DND-41 (cell line): ENCODE measurements at regions not wholly inside any gene's neighbourhood (a gene's known extent, or its start where the extent isn't known, plus 50 kb on each side); places are given as distances from the start of the nearest gene placed in this dataset.

Experiments
- ATAC-seq: fragments of 200-7000 bp; cut with Tn5 transposase; 3 replicates; pipeline ENCODE4 v1.9.1; 2021; ENCODE audit warnings: low read depth; ENCODE audit not compliant: insufficient read depth
- DNase-seq: peaks from one replicate; pipeline ENCODE4 v3.0.0-alpha.2; 2020
- H2AFZ ChIP-seq: 2 replicates; pipeline ENCODE4 v1.6.0; 2012; ENCODE audit warnings: low read depth, low read length
- H3K27ac ChIP-seq: 2 replicates; pipeline ENCODE4 v1.5.1; 2012; ENCODE audit warnings: low read length, inconsistent platforms
- H3K27me3 ChIP-seq: fragments of 200-600 bp; sonication (generic); 2 replicates; pipeline ENCODE4 v1.6.0; 2012; ENCODE audit warnings: low read length, mild to moderate bottlenecking, inconsistent platforms; ENCODE audit not compliant: insufficient read depth, poor library complexity
- H3K36me3 ChIP-seq: 2 replicates; pipeline ENCODE4 v1.5.1; 2012; ENCODE audit warnings: low read length, inconsistent platforms; ENCODE audit not compliant: insufficient read depth
- H3K4me1 ChIP-seq: 2 replicates; pipeline ENCODE4 v1.5.1; 2012; ENCODE audit warnings: mild to moderate bottlenecking, low read length; ENCODE audit not compliant: insufficient read depth
- H3K4me2 ChIP-seq: 2 replicates; pipeline ENCODE4 v1.6.0; 2012; ENCODE audit warnings: mild to moderate bottlenecking, moderate library complexity, low read length, inconsistent platforms; ENCODE audit not compliant: insufficient read depth
- H3K4me3 ChIP-seq, 2 experiments: fragments of 200-600 bp in 1 of 2; shearing (Covaris generic) in 1 of 2; 2 replicates each; pipeline ENCODE4 v1.5.1; 2012 to 2016; ENCODE audit warnings: inconsistent platforms in 2 of 2, low read length in 2 of 2, mild to moderate bottlenecking in 2 of 2, low read depth in 1 of 2, moderate library complexity in 1 of 2
- H3K79me2 ChIP-seq: 2 replicates; pipeline ENCODE4 v1.6.0; 2012; ENCODE audit warnings: low read length, inconsistent platforms; ENCODE audit not compliant: insufficient read depth
- H3K9ac ChIP-seq: 2 replicates; pipeline ENCODE4 v1.6.0; 2012; ENCODE audit warnings: low read depth, mild to moderate bottlenecking, inconsistent platforms, low read length, moderate library complexity
- H3K9me3 ChIP-seq: 2 replicates; pipeline ENCODE4 v1.5.1; 2012; ENCODE audit warnings: low read length, moderate library complexity, mild to moderate bottlenecking, inconsistent platforms; ENCODE audit not compliant: insufficient read depth, severe bottlenecking
- H4K20me1 ChIP-seq: 2 replicates; pipeline ENCODE4 v1.6.0; 2012; ENCODE audit warnings: low read length; ENCODE audit not compliant: insufficient read depth
- EZH2 ChIP-seq: IDR thresholded peaks from 3 replicates; pipeline ENCODE4 v1.6.1; 2012; ENCODE audit warnings: borderline replicate concordance, low read depth, mild to moderate bottlenecking, moderate library complexity, low read length, inconsistent platforms; ENCODE audit not compliant: severe bottlenecking
- TF ChIP-seq, protein P1 (sequence below): IDR thresholded peaks from 2 replicates; pipeline ENCODE4 v1.5.1; 2012; ENCODE audit warnings: borderline replicate concordance, low read length, moderate library complexity, mild to moderate bottlenecking; ENCODE audit not compliant: poor library complexity, severe bottlenecking; ENCODE audit errors: extremely low read depth

DNA sequence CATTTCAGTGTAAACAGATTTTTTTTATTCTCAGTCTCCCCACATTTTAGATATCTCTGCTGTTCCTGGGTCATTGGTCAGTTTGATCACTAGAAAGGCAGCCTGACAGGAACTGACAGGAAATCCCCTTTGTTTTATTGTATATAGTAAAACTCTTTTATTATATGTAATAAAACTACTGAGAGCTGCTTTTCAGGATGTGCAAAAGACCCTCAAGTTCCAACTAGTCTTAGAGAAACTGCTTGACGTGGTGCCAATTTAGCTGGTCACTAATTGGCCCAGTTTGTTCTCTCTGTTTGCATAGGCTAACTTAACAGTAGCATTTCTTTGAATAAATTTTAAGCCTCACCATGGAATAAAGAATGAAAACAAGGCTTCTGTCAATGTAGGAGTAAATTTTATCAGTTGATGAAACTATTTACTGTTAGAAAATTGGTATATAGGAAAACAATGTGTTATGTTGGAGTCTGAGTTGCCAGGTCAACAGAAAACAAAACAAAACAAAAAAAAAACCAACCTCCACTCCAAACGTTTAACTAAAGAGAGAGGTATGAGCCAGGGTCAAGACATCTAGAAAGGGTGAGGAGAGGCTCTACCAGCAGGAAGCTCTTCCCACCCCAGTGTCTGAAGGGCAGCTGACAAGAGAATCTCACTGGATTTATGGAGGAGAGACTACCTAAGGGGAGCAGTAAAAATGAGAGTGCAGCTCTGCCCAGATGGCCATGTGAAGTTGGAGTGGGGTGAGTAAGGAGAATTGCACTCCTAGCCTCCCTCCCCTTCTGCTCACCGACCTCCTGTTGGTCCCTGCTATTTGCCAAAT, 184.6 kb downstream of the ST6GAL2 start:
- Histone ChIP-seq H3K36me3 (no peaks in the 10 kb centered on the region), H3K4me2 (no peak overlapping the region), H3K27me3 (peaks cover 4% of the 10 kb centered on the region), H3K27ac (no peak overlapping the region), H3K4me1 (no peaks in the 10 kb centered on the region), H3K9me3 (no peaks in the 10 kb centered on the region), H3K9ac (no peak overlapping the region), H3K4me3 (no peak overlapping the region), H2AFZ (no peak overlapping the region), H4K20me1 (no peaks in the 10 kb centered on the region), H3K79me2 (no peaks in the 10 kb centered on the region)
- ATAC-seq: no peak
- no peak for TF ChIP-seq EZH2
- TF ChIP-seq, protein P1, sequence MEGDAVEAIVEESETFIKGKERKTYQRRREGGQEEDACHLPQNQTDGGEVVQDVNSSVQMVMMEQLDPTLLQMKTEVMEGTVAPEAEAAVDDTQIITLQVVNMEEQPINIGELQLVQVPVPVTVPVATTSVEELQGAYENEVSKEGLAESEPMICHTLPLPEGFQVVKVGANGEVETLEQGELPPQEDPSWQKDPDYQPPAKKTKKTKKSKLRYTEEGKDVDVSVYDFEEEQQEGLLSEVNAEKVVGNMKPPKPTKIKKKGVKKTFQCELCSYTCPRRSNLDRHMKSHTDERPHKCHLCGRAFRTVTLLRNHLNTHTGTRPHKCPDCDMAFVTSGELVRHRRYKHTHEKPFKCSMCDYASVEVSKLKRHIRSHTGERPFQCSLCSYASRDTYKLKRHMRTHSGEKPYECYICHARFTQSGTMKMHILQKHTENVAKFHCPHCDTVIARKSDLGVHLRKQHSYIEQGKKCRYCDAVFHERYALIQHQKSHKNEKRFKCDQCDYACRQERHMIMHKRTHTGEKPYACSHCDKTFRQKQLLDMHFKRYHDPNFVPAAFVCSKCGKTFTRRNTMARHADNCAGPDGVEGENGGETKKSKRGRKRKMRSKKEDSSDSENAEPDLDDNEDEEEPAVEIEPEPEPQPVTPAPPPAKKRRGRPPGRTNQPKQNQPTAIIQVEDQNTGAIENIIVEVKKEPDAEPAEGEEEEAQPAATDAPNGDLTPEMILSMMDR: no peak
- no peak for DNase-seq

DNA sequence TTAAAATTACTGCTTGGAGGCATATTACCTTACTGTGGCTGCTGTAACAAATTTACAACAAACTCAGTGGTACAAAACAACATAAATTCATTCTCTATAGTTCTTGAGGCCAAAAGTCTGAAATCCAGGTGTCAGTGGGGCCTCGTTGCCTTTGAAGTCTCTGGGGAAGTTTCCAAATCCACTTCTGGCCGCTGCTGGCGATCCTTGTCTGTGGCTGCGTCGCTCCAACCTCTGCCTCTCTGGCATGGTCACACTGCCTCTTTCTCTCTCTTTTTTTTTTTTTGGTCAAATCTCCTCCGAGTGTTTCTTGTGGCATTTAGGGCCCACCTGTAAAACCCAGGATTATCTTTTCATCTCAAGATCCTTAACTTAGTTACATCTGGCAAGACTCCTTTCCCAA, 182.8 kb downstream of the ST6GAL2 start:
- ATAC-seq: no peak
- no peak for DNase-seq
- Histone ChIP-seq H3K27ac (no peak overlapping the region), H3K9me3 (no peaks in the 10 kb centered on the region), H3K4me3 (no peak overlapping the region), H3K36me3 (no peaks in the 10 kb centered on the region), H2AFZ (no peak overlapping the region), H3K4me1 (no peaks in the 10 kb centered on the region), H3K4me2 (no peak overlapping the region), H3K79me2 (no peaks in the 10 kb centered on the region), H4K20me1 (no peaks in the 10 kb centered on the region), H3K27me3 (peaks cover 4% of the 10 kb centered on the region), H3K9ac (no peak overlapping the region)
- TF ChIP-seq, protein P1: no peak
- TF ChIP-seq EZH2: no peak

DNA sequence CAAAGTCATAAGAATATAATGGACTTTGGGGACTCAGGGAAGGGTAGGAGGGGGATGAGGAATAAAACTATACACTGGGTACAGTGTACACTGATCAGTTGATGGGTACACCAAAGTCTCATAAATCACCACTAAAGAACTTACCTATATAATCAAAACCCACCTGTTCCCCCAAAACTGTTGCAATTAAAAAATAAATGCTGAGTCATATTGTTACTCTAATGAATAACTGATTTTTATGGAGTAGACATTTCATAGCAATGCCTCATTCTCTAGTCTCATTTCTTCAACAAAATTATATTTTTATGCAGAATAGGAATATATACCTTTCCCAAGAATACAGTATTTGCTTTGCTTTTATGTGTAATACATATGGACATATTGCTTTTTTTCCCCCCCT, 181.2 kb downstream of the ST6GAL2 start:
- Histone ChIP-seq H2AFZ (no peak overlapping the region), H3K27ac (no peak overlapping the region), H3K4me1 (no peaks in the 10 kb centered on the region), H3K4me3 (no peak overlapping the region), H3K27me3 (peaks cover 4% of the 10 kb centered on the region), H3K36me3 (no peaks in the 10 kb centered on the region), H3K9ac (no peak overlapping the region), H3K79me2 (no peaks in the 10 kb centered on the region), H3K9me3 (no peaks in the 10 kb centered on the region), H3K4me2 (no peak overlapping the region), H4K20me1 (no peaks in the 10 kb centered on the region)
- ATAC-seq: no peak
- TF ChIP-seq, protein P1: no peak
- no peak for TF ChIP-seq EZH2
- DNase-seq: no peak
